Suprapubic skin (tissue), 4 donors: ENCODE measurements at regions not wholly inside any gene's neighbourhood (a gene's known extent, or its start where the extent isn't known, plus 50 kb on each side); places are given as distances from the start of the nearest gene placed in this dataset.

Experiments used
- DNase-seq, 2 donors: peaks; one replicate each; pipeline ENCODE4 v3.0.0-alpha.2; 2019; ENCODE audit warnings: low spot score in 2 of 2
- H3K27ac ChIP-seq: fragments of 200-600 bp; sonication (generic); one replicate; pipeline ENCODE4 v1.5.1; 2019
- H3K27me3 ChIP-seq: fragments of 200-600 bp; sonication (generic); one replicate; pipeline ENCODE4 v1.5.1; 2019
- H3K36me3 ChIP-seq: fragments of 200-600 bp; sonication (generic); one replicate; pipeline ENCODE4 v1.5.1; 2019
- H3K4me1 ChIP-seq: fragments of 200-600 bp; sonication (generic); one replicate; pipeline ENCODE4 v1.5.1; 2019
- H3K4me3 ChIP-seq: fragments of 200-600 bp; sonication (generic); one replicate; pipeline ENCODE4 v1.5.1; 2019; ENCODE audit warnings: mild to moderate bottlenecking
- H3K9me3 ChIP-seq: fragments of 200-600 bp; sonication (generic); one replicate; pipeline ENCODE4 v1.5.1; 2019
- EP300 ChIP-seq: sonication (generic); formaldehyde crosslinking; IDR thresholded peaks from one replicate; pipeline ENCODE4 v1.6.1; 2017; ENCODE audit warnings: antibody characterized with exemption
- POLR2A ChIP-seq, 2 donors: fragments of 450-650 bp; IDR thresholded peaks; one replicate each; pipeline ENCODE4 v1.6.1; 2017; ENCODE audit warnings: antibody characterized with exemption in 2 of 2, mild to moderate bottlenecking in 2 of 2, moderate library complexity in 2 of 2
- POLR2AphosphoS5 ChIP-seq, 3 donors: sonication (generic); formaldehyde crosslinking; IDR thresholded peaks; one replicate each; pipeline ENCODE4 v1.6.1; 2017; ENCODE audit warnings: antibody characterized with exemption in 3 of 3
- WGBS: methylation state at CpG from one replicate; pipeline ENCODE4 v1.1.5; 2018; 5-methylcytosine and 5-hydroxymethylcytosine counted together
- TF ChIP-seq, protein P1 (sequence below), 2 donors: fragments of 200-600 bp in 1 of 2; fragments of 450-650 bp in 1 of 2; sonication (generic) in 1 of 2; IDR thresholded peaks; one replicate each; pipeline ENCODE4 v1.5.1; 2016 to 2019; ENCODE audit warnings: antibody characterized with exemption in 2 of 2, mild to moderate bottlenecking in 1 of 2, moderate library complexity in 1 of 2

DNA sequence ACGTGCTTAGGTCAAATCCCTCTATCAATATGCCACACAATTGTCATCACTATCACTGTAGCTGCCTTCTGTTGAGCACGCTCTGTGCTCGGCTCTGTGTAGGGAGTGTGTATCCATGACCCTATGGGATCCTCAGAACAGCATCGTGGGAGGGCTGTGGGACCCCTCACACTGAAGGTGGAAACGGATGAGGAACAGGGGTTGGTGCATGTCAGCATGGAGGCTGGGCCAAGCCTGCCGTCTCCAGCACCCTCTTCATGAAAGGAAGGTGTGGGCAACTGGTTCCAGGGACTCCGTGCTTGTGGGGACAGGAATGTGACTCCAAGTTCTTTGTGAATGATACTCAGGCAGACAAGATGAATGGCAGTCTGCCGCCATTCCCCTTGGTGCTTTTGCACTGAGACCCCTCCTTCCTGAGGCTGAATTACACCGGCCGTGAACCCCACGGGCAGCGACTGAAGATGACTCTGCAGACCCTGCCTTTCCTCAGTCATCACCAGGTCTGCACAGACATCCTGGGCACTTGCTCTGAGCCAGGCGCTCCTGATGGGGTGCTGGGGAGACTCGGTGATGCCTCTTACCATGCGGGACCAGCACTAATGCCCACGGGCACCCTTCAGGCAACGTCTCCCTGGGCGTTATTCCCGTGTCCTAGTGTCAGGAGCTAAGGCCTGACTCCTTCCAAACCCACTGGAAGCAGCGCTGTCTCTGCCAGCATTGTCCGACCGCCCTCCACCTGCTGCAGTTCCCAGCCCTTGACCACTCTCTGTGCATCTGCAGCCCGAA is 495.2 kb downstream of the TCERG1L start:
- WGBS = 84% methylated on average over 20 of the region's 23 CpGs

GRCh38 chr10:130817046-130817624 is 494.4 kb downstream of the TCERG1L start:
- TF ChIP-seq POLR2A (IDR thresholded peaks at IDR 0.05) = no peak
- no peak for TF ChIP-seq POLR2AphosphoS5 (IDR thresholded peaks at IDR 0.05)
- TF ChIP-seq, protein P1, sequence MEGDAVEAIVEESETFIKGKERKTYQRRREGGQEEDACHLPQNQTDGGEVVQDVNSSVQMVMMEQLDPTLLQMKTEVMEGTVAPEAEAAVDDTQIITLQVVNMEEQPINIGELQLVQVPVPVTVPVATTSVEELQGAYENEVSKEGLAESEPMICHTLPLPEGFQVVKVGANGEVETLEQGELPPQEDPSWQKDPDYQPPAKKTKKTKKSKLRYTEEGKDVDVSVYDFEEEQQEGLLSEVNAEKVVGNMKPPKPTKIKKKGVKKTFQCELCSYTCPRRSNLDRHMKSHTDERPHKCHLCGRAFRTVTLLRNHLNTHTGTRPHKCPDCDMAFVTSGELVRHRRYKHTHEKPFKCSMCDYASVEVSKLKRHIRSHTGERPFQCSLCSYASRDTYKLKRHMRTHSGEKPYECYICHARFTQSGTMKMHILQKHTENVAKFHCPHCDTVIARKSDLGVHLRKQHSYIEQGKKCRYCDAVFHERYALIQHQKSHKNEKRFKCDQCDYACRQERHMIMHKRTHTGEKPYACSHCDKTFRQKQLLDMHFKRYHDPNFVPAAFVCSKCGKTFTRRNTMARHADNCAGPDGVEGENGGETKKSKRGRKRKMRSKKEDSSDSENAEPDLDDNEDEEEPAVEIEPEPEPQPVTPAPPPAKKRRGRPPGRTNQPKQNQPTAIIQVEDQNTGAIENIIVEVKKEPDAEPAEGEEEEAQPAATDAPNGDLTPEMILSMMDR (IDR thresholded peaks at IDR 0.05) = no peak
- no peak for TF ChIP-seq EP300

More for the DNA sequence above, 495.2 kb downstream of the TCERG1L start:
- no peak overlapping the region for H3K27ac ChIP-seq
- no peaks in the 10 kb centered on the region for H3K27me3 ChIP-seq
- H3K36me3 ChIP-seq = no peaks in the 10 kb centered on the region
- no peaks in the 10 kb centered on the region for H3K4me1 ChIP-seq
- DNase-seq = peak in 1 of 2 donors; percentile 35
- TF ChIP-seq, protein P1 (IDR thresholded peaks at IDR 0.05) = no peak
- TF ChIP-seq EP300 = no peak
- TF ChIP-seq POLR2A (IDR thresholded peaks at IDR 0.05) = no peak
- TF ChIP-seq POLR2AphosphoS5 (IDR thresholded peaks at IDR 0.05) = no peak
- no peaks in the 10 kb centered on the region for H3K9me3 ChIP-seq
- H3K4me3 ChIP-seq = no peak overlapping the region

GRCh38 chr10:130817674-130818073 is 493.8 kb downstream of the TCERG1L start:
- no peak overlapping the region for H3K27ac ChIP-seq
- TF ChIP-seq POLR2A (IDR thresholded peaks at IDR 0.05) (no peak), POLR2AphosphoS5 (IDR thresholded peaks at IDR 0.05) (no peak), EP300 (no peak)
- TF ChIP-seq, protein P1 (IDR thresholded peaks at IDR 0.05) = no peak
- no peaks in the 10 kb centered on the region for H3K9me3 ChIP-seq
- H3K27me3 ChIP-seq = no peaks in the 10 kb centered on the region
- no peak overlapping the region for H3K4me3 ChIP-seq
- no peaks in the 10 kb centered on the region for H3K4me1 ChIP-seq
- DNase-seq = no peak
- no peaks in the 10 kb centered on the region for H3K36me3 ChIP-seq
- 68% methylated on average over 6 of the region's 6 CpGs for WGBS

More at GRCh38 chr10:130817046-130817624, 494.4 kb downstream of the TCERG1L start:
- Histone ChIP-seq H3K9me3 (no peaks in the 10 kb centered on the region), H3K4me3 (no peak overlapping the region), H3K27ac (no peak overlapping the region), H3K27me3 (no peaks in the 10 kb centered on the region), H3K4me1 (no peaks in the 10 kb centered on the region), H3K36me3 (no peaks in the 10 kb centered on the region)
- DNase-seq = no peak
- WGBS = 78% methylated on average over 8 of the region's 8 CpGs

DNA sequence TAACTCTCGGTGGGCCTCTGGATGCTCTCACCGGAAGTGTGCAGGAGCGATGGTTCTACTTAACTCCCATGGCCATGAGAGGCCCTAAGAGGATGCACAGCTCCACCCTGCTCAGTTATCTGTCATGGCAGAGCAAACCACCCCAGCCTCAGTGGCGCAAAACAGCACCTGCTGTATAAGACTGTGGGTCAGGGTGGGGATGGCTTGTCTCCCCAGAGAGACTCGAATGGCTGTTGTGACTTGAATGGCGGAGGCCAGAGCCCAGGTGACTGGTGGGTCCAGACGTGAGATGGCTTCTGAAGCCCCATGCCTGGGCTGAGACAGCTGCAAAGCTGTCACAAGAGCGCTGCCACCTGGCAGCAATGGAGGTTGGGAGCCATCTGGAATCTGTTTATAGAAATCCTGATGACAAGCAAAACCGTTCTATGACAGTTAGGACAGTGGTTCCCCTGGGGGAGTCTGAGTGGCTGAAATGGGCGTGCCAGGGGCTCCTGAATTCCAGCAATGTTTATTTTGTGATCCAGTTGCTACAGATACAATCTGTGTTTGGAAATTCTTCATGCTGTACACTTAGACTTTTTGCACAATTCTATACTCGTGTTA is 490.5 kb downstream of the TCERG1L start:
- no peaks in the 10 kb centered on the region for H3K36me3 ChIP-seq
- no peak for DNase-seq
- no peaks in the 10 kb centered on the region for H3K27me3 ChIP-seq
- no peak overlapping the region for H3K27ac ChIP-seq
- no peaks in the 10 kb centered on the region for H3K4me1 ChIP-seq
- H3K9me3 ChIP-seq = peaks cover 4% of the 10 kb centered on the region
- WGBS = 52% methylated on average over 11 of the region's 11 CpGs
- TF ChIP-seq, protein P1 (IDR thresholded peaks at IDR 0.05) = no peak
- no peak for TF ChIP-seq EP300
- no peak for TF ChIP-seq POLR2A (IDR thresholded peaks at IDR 0.05)
- TF ChIP-seq POLR2AphosphoS5 (IDR thresholded peaks at IDR 0.05) = no peak
- no peak overlapping the region for H3K4me3 ChIP-seq
